ENCODE measurements at regions not wholly inside any gene's neighbourhood (a gene's known extent, or its start where the extent isn't known, plus 50 kb on each side); places are given as distances from the start of the nearest gene placed in this dataset.

DNA sequence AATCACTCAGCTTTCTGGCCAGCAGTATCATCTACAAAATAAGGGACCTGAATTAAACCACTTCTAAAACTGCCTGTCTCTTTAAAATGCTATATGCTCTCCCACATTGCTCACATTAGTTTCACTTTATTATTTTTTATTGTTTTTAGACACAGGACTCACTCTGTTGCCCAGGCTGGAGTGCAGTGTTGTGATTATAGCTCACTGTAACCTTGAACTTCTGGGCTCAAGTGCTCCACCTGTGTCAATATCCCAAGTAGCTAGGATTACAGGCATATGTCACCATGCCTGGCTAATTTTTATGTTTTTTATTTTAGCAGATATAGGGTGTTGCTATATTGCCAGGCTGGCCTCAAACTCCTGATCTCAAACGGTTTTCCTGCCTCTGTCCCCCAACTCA is 591.3 kb upstream of the ZNF804A start:
- 80 to 89% methylated on average over 1 of the region's 1 CpG for WGBS, 2 experiments
- peaks cover 2% of the 10 kb centered on the region for H3K4me1 ChIP-seq (ENCODE audit: control insufficient read depth, insufficient read depth, low read length)
- no peaks in the 10 kb centered on the region for H3K27me3 ChIP-seq (ENCODE audit: control insufficient read depth, insufficient read depth, low read length, poor library complexity, severe bottlenecking)
- H3K9me3 ChIP-seq (ENCODE audit: control insufficient read depth, low read length) = no peaks in the 10 kb centered on the region
- no peaks in the 10 kb centered on the region for H3K36me3 ChIP-seq (ENCODE audit: control insufficient read depth, insufficient read depth, low read length)
- H3K27ac ChIP-seq (ENCODE audit: insufficient read depth, low read depth, low read length, poor library complexity, severe bottlenecking) = no peak overlapping the region
- no peak overlapping the region for H3K4me3 ChIP-seq (ENCODE audit: insufficient read depth, low read depth, low read length)

DNA sequence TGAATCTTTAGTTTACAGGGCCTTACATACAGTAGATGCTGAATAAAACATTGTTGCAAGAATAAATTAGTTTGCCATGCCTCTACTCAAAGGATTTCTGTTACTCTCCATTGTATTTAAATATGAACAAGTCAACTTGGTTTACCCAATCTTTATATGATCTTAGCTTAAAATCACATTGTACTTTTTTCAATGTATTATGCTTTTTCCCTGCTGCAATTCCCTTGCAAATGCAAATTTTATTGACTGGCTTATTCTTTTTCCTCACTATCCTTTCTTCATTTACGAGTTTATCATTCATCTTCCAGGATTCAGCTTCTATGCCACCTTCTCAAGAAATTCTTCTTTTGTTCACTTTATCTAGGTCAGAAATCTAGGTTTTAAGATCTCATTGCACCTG is 571.4 kb upstream of the ZNF804A start:
- no peak overlapping the region for H3K4me3 ChIP-seq (ENCODE audit: insufficient read depth, low read depth, low read length)
- H3K9me3 ChIP-seq (ENCODE audit: control insufficient read depth, low read length) = no peaks in the 10 kb centered on the region
- H3K4me1 ChIP-seq (ENCODE audit: control insufficient read depth, insufficient read depth, low read length) = no peaks in the 10 kb centered on the region
- 80 to 96% methylated on average over 1 of the region's 1 CpG for WGBS, 2 experiments
- no peak overlapping the region for H3K27ac ChIP-seq (ENCODE audit: insufficient read depth, low read depth, low read length, poor library complexity, severe bottlenecking)
- no peaks in the 10 kb centered on the region for H3K36me3 ChIP-seq (ENCODE audit: control insufficient read depth, insufficient read depth, low read length)
- no peaks in the 10 kb centered on the region for H3K27me3 ChIP-seq (ENCODE audit: control insufficient read depth, insufficient read depth, low read length, poor library complexity, severe bottlenecking)

- no peaks in the 10 kb centered on the region for H3K27me3 ChIP-seq (ENCODE audit: control insufficient read depth, insufficient read depth, low read length, poor library complexity, severe bottlenecking)
- H3K27ac ChIP-seq (ENCODE audit: insufficient read depth, low read depth, low read length, poor library complexity, severe bottlenecking) = no peak overlapping the region
- WGBS, 2 experiments = 89 to 92% methylated on average over 4 of the region's 6 CpGs
- no peak overlapping the region for H3K4me3 ChIP-seq (ENCODE audit: insufficient read depth, low read depth, low read length)
- H3K9me3 ChIP-seq (ENCODE audit: control insufficient read depth, low read length) = no peaks in the 10 kb centered on the region
- H3K36me3 ChIP-seq (ENCODE audit: control insufficient read depth, insufficient read depth, low read length) = no peaks in the 10 kb centered on the region
- H3K4me1 ChIP-seq (ENCODE audit: control insufficient read depth, insufficient read depth, low read length) = no peaks in the 10 kb centered on the region
These were observed 568.1 kb upstream of the ZNF804A start for GRCh38 chr2:184030245-184030644.

DNA sequence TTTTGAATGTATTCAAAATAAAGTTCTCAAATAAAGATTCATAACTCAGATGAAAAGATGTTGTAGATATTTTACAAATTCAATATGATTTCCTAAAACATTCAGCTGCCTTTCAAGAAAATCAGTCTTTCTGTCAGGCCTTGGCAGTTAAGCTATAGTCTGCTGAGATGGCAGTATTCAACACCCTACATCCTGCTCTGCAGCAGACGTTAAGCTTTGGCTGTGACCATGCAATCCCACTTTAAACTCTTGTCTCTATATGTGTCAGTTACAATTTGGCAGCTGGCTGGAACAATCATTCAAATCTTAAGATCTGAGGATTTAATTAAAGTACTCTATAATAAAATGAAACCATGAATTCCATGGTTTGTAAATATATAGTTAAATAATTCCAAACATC is 567.3 kb upstream of the ZNF804A start:
- no peaks in the 10 kb centered on the region for H3K27me3 ChIP-seq (ENCODE audit: control insufficient read depth, insufficient read depth, low read length, poor library complexity, severe bottlenecking)
- no peaks in the 10 kb centered on the region for H3K4me1 ChIP-seq (ENCODE audit: control insufficient read depth, insufficient read depth, low read length)
- H3K4me3 ChIP-seq (ENCODE audit: insufficient read depth, low read depth, low read length) = no peak overlapping the region
- WGBS, 2 experiments = 44 to 50% methylated on average over 1 of the region's 1 CpG
- H3K9me3 ChIP-seq (ENCODE audit: control insufficient read depth, low read length) = no peaks in the 10 kb centered on the region
- H3K36me3 ChIP-seq (ENCODE audit: control insufficient read depth, insufficient read depth, low read length) = no peaks in the 10 kb centered on the region
- H3K27ac ChIP-seq (ENCODE audit: insufficient read depth, low read depth, low read length, poor library complexity, severe bottlenecking) = no peak overlapping the region

- Histone ChIP-seq H3K27ac (ENCODE audit: insufficient read depth, low read depth, low read length, poor library complexity, severe bottlenecking) (peak overlapping the region; percentile 57), H3K4me1 (ENCODE audit: control insufficient read depth, insufficient read depth, low read length) (no peaks in the 10 kb centered on the region), H3K4me3 (ENCODE audit: insufficient read depth, low read depth, low read length) (no peak overlapping the region), H3K27me3 (ENCODE audit: control insufficient read depth, insufficient read depth, low read length, poor library complexity, severe bottlenecking) (no peaks in the 10 kb centered on the region), H3K9me3 (ENCODE audit: control insufficient read depth, low read length) (no peaks in the 10 kb centered on the region), H3K36me3 (ENCODE audit: control insufficient read depth, insufficient read depth, low read length) (no peaks in the 10 kb centered on the region)
- 86 to 98% methylated on average over 4 to 5 of the region's 5 CpGs for WGBS, 2 experiments
These were observed 566.8 kb upstream of the ZNF804A start for GRCh38 chr2:184031402-184032147.

- no peaks in the 10 kb centered on the region for H3K27me3 ChIP-seq (ENCODE audit: control insufficient read depth, insufficient read depth, low read length, poor library complexity, severe bottlenecking)
- H3K36me3 ChIP-seq (ENCODE audit: control insufficient read depth, insufficient read depth, low read length) = no peaks in the 10 kb centered on the region
- H3K4me3 ChIP-seq (ENCODE audit: insufficient read depth, low read depth, low read length) = no peak overlapping the region
- no peaks in the 10 kb centered on the region for H3K9me3 ChIP-seq (ENCODE audit: control insufficient read depth, low read length)
- H3K4me1 ChIP-seq (ENCODE audit: control insufficient read depth, insufficient read depth, low read length) = no peaks in the 10 kb centered on the region
- H3K27ac ChIP-seq (ENCODE audit: insufficient read depth, low read depth, low read length, poor library complexity, severe bottlenecking) = no peak overlapping the region
- 97 to 98% methylated on average over 3 of the region's 4 CpGs for WGBS, 2 experiments
These were observed 565.3 kb upstream of the ZNF804A start for GRCh38 chr2:184032983-184033382.

- 93 to 96% methylated on average over 3 of the region's 3 CpGs for WGBS, 2 experiments
- no peaks in the 10 kb centered on the region for H3K36me3 ChIP-seq (ENCODE audit: control insufficient read depth, insufficient read depth, low read length)
- H3K27ac ChIP-seq (ENCODE audit: insufficient read depth, low read depth, low read length, poor library complexity, severe bottlenecking) = no peak overlapping the region
- H3K9me3 ChIP-seq (ENCODE audit: control insufficient read depth, low read length) = no peaks in the 10 kb centered on the region
- no peak overlapping the region for H3K4me3 ChIP-seq (ENCODE audit: insufficient read depth, low read depth, low read length)
- no peaks in the 10 kb centered on the region for H3K27me3 ChIP-seq (ENCODE audit: control insufficient read depth, insufficient read depth, low read length, poor library complexity, severe bottlenecking)
- no peaks in the 10 kb centered on the region for H3K4me1 ChIP-seq (ENCODE audit: control insufficient read depth, insufficient read depth, low read length)
These were observed 561.1 kb upstream of the ZNF804A start for GRCh38 chr2:184037273-184037672.

GRCh38 chr2:184039493-184039892 is 558.8 kb upstream of the ZNF804A start:
- Histone ChIP-seq H3K36me3 (ENCODE audit: control insufficient read depth, insufficient read depth, low read length) (no peaks in the 10 kb centered on the region), H3K4me1 (ENCODE audit: control insufficient read depth, insufficient read depth, low read length) (no peaks in the 10 kb centered on the region), H3K27me3 (ENCODE audit: control insufficient read depth, insufficient read depth, low read length, poor library complexity, severe bottlenecking) (no peaks in the 10 kb centered on the region), H3K27ac (ENCODE audit: insufficient read depth, low read depth, low read length, poor library complexity, severe bottlenecking) (no peak overlapping the region), H3K4me3 (ENCODE audit: insufficient read depth, low read depth, low read length) (no peak overlapping the region), H3K9me3 (ENCODE audit: control insufficient read depth, low read length) (no peaks in the 10 kb centered on the region)
- WGBS, 2 experiments = 100% methylated on average over 1 to 2 of the region's 3 CpGs

DNA sequence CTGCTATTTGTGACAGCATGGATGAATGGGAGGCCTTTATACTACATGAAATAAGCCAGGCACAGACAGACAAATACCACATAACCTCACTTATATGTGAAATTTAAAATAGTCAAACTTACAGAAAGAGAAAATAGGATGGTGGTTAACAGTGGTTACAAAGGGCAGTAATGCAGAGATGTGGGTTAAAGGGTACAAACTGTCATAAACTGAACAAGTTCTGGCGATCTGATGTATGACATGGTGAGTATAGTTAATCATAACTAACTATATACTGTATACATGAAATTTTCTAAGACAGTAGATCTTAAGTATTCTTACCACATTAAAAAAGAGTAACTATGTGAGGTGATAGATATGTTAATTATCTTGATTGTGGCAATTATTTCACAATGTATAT is 558.1 kb upstream of the ZNF804A start:
- Histone ChIP-seq H3K4me3 (ENCODE audit: insufficient read depth, low read depth, low read length) (no peak overlapping the region), H3K27ac (ENCODE audit: insufficient read depth, low read depth, low read length, poor library complexity, severe bottlenecking) (no peak overlapping the region), H3K4me1 (ENCODE audit: control insufficient read depth, insufficient read depth, low read length) (no peaks in the 10 kb centered on the region), H3K27me3 (ENCODE audit: control insufficient read depth, insufficient read depth, low read length, poor library complexity, severe bottlenecking) (no peaks in the 10 kb centered on the region), H3K9me3 (ENCODE audit: control insufficient read depth, low read length) (no peaks in the 10 kb centered on the region), H3K36me3 (ENCODE audit: control insufficient read depth, insufficient read depth, low read length) (no peaks in the 10 kb centered on the region)
- no CpG with 5 or more reads among the region's 1 CpG for WGBS, 2 experiments

DNA sequence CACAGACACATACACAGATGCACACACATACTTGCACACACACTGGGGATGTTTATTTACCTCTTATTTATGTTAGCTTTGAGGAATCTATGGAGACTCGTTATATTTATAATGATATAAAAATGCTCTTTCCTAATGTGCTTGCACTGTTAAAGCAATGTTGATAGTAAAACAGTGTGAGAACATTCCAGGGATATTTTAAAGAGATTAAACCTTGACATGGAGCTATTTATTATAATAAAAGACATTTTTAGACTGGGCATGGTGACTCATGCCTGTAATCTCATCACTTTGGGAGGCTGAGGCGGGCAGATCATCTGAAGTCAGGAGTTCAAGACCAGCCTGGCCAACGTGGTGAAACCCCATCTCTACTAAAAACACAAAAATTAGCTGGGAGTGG is 557.3 kb upstream of the ZNF804A start:
- Histone ChIP-seq H3K4me1 (ENCODE audit: control insufficient read depth, insufficient read depth, low read length) (no peaks in the 10 kb centered on the region), H3K27ac (ENCODE audit: insufficient read depth, low read depth, low read length, poor library complexity, severe bottlenecking) (no peak overlapping the region), H3K9me3 (ENCODE audit: control insufficient read depth, low read length) (no peaks in the 10 kb centered on the region), H3K36me3 (ENCODE audit: control insufficient read depth, insufficient read depth, low read length) (no peaks in the 10 kb centered on the region), H3K27me3 (ENCODE audit: control insufficient read depth, insufficient read depth, low read length, poor library complexity, severe bottlenecking) (no peaks in the 10 kb centered on the region), H3K4me3 (ENCODE audit: insufficient read depth, low read depth, low read length) (no peak overlapping the region)
- WGBS, 2 experiments = 82 to 83% methylated on average over 2 of the region's 3 CpGs

GRCh38 chr2:184041777-184042176 is 556.6 kb upstream of the ZNF804A start:
- H3K36me3 ChIP-seq (ENCODE audit: control insufficient read depth, insufficient read depth, low read length) = no peaks in the 10 kb centered on the region
- no peaks in the 10 kb centered on the region for H3K9me3 ChIP-seq (ENCODE audit: control insufficient read depth, low read length)
- no peaks in the 10 kb centered on the region for H3K4me1 ChIP-seq (ENCODE audit: control insufficient read depth, insufficient read depth, low read length)
- no peak overlapping the region for H3K27ac ChIP-seq (ENCODE audit: insufficient read depth, low read depth, low read length, poor library complexity, severe bottlenecking)
- WGBS, 2 experiments = 94 to 98% methylated on average over 4 of the region's 4 CpGs
- no peaks in the 10 kb centered on the region for H3K27me3 ChIP-seq (ENCODE audit: control insufficient read depth, insufficient read depth, low read length, poor library complexity, severe bottlenecking)
- no peak overlapping the region for H3K4me3 ChIP-seq (ENCODE audit: insufficient read depth, low read depth, low read length)
